Esophagus squamous epithelium (tissue), 4 donors: ENCODE measurements at regions not wholly inside any gene's neighbourhood (a gene's known extent, or its start where the extent isn't known, plus 50 kb on each side); places are given as distances from the start of the nearest gene placed in this dataset.

ENCODE experiments used
- POLR2A ChIP-seq, 4 donors: fragments of 450-650 bp; IDR thresholded peaks; one replicate each; pipeline ENCODE4 v1.6.1; 2017; ENCODE audit warnings: antibody characterized with exemption in 4 of 4, mild to moderate bottlenecking in 4 of 4, moderate library complexity in 3 of 4
- TF ChIP-seq, protein P1 (sequence below), 6 experiments: fragments of 450-650 bp in 4 of 6; fragments of 200-600 bp in 2 of 6; sonication (generic) in 2 of 6; IDR thresholded peaks; one replicate each; pipeline ENCODE4 v1.5.1; 2016 to 2019; ENCODE audit warnings: antibody characterized with exemption in 6 of 6, mild to moderate bottlenecking in 4 of 6, moderate library complexity in 4 of 6

- TF ChIP-seq, protein P1, sequence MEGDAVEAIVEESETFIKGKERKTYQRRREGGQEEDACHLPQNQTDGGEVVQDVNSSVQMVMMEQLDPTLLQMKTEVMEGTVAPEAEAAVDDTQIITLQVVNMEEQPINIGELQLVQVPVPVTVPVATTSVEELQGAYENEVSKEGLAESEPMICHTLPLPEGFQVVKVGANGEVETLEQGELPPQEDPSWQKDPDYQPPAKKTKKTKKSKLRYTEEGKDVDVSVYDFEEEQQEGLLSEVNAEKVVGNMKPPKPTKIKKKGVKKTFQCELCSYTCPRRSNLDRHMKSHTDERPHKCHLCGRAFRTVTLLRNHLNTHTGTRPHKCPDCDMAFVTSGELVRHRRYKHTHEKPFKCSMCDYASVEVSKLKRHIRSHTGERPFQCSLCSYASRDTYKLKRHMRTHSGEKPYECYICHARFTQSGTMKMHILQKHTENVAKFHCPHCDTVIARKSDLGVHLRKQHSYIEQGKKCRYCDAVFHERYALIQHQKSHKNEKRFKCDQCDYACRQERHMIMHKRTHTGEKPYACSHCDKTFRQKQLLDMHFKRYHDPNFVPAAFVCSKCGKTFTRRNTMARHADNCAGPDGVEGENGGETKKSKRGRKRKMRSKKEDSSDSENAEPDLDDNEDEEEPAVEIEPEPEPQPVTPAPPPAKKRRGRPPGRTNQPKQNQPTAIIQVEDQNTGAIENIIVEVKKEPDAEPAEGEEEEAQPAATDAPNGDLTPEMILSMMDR (IDR thresholded peaks at IDR 0.05): no peak
- TF ChIP-seq POLR2A (IDR thresholded peaks at IDR 0.05): no peak
Observed at GRCh38 chr5:106392766-106393165, 1278.0 kb downstream of the EFNA5 start.
